Ishikawa (cell line): ENCODE measurements at regions not wholly inside any gene's neighbourhood (a gene's known extent, or its start where the extent isn't known, plus 50 kb on each side); places are given as distances from the start of the nearest gene placed in this dataset.

ENCODE experiments used
- CEBPB ChIP-seq: IDR thresholded peaks from 2 replicates; pipeline ENCODE4 v1.6.1; 2012
- CREB1 ChIP-seq: IDR thresholded peaks from 2 replicates; pipeline ENCODE4 v1.6.1; 2012; ENCODE audit warnings: low read depth
- EGR1 ChIP-seq: IDR thresholded peaks from 2 replicates; pipeline ENCODE4 v1.6.1; 2012
- EP300 ChIP-seq: IDR thresholded peaks from 2 replicates; pipeline ENCODE4 v1.6.1; 2012; ENCODE audit warnings: borderline replicate concordance
- FOXM1 ChIP-seq: IDR thresholded peaks from 2 replicates; pipeline ENCODE4 v1.6.1; 2012; ENCODE audit warnings: low read depth, borderline replicate concordance
- MAX ChIP-seq: IDR thresholded peaks from 2 replicates; pipeline ENCODE4 v1.6.1; 2012
- RAD21 ChIP-seq: IDR thresholded peaks from 2 replicates; pipeline ENCODE4 v1.6.1; 2012; ENCODE audit warnings: low read depth
- REST ChIP-seq: IDR thresholded peaks from 2 replicates; pipeline ENCODE4 v1.6.1; 2012; ENCODE audit warnings: low read depth, mild to moderate bottlenecking
- TAF1 ChIP-seq: IDR thresholded peaks from 2 replicates; pipeline ENCODE4 v1.6.1; 2012; ENCODE audit warnings: low read depth, mild to moderate bottlenecking
- USF1 ChIP-seq: IDR thresholded peaks from 2 replicates; pipeline ENCODE4 v1.6.1; 2012
- YY1 ChIP-seq: IDR thresholded peaks from 2 replicates; pipeline ENCODE4 v1.6.1; 2012; ENCODE audit warnings: low read depth
- ZBTB7A ChIP-seq: IDR thresholded peaks from 2 replicates; pipeline ENCODE4 v1.6.1; 2012; ENCODE audit warnings: low read depth

- TF ChIP-seq CEBPB (no peak), USF1 (no peak), YY1 (no peak), REST (no peak), MAX (no peak), TAF1 (no peak), RAD21 (no peak), EGR1 (no peak), CREB1 (no peak), EP300 (no peak), FOXM1 (no peak), ZBTB7A (no peak)
Observed at GRCh38 chr2:118689874-118690273, 157.6 kb downstream of the EN1 start.
